ENCODE measurements at regions not wholly inside any gene's neighbourhood (a gene's known extent, or its start where the extent isn't known, plus 50 kb on each side); places are given as distances from the start of the nearest gene placed in this dataset.

DNA sequence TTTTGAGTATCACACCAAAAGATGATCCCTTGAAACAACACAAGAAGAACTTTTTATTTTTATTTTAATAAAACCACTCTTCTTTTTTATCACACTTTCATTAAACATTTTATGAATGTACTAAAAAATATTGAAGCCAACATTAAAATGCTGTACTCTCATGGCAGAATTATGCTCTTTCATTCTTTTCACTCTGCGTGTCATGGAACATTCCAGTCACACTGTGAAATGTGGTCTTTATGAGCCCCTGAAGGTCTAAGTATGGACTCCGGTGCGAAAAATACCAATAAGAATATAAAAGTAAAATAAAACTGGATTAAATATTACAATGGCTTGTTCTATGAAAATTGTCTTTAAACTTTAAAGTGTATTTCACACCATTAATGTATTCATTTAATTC lies 148.4 kb downstream of the TMEM26 start:
- no peak for TF ChIP-seq POLR2AphosphoS5 (IDR thresholded peaks at IDR 0.05)
- no peak for TF ChIP-seq CTCF (IDR thresholded peaks at IDR 0.05)
- TF ChIP-seq POLR2A (IDR thresholded peaks at IDR 0.05): no peak

All from prostate gland (tissue), 2 donors.